ENCODE measurements at regions not wholly inside any gene's neighbourhood (a gene's known extent, or its start where the extent isn't known, plus 50 kb on each side); places are given as distances from the start of the nearest gene placed in this dataset.

DNA sequence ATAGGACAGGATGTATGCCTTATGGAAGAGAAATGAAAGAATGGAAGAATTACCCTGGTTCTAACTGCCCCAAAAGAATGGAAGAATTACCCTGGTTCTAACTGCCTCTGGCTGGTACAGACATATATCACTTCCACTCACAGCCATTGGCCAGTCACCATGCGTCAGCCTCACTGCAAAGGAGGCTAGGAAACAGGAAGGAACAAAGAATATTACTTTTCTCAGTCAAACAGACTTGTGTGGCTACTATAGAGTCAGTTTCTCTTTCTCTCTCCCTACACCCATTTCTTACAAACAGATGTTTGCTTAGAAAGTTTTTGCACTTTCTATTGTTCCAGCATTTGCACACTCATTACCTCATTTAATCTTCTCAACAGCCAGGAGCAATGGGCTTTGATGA lies 1111.1 kb upstream of the KLHL29 start:
- no peak for ATAC-seq
- Mint-ChIP-seq H3K36me3 (no peaks in the 10 kb centered on the region), H3K4me3 (no peak overlapping the region), H3K9me3 (ENCODE audit: low read depth) (peaks cover 5% of the 10 kb centered on the region), H3K27me3 (no peaks in the 10 kb centered on the region), H3K27ac (no peak overlapping the region), H3K4me1 (no peaks in the 10 kb centered on the region)
- CTCF ChIA-PET, result no interaction called here
- DNase-seq, result no peak

DNA sequence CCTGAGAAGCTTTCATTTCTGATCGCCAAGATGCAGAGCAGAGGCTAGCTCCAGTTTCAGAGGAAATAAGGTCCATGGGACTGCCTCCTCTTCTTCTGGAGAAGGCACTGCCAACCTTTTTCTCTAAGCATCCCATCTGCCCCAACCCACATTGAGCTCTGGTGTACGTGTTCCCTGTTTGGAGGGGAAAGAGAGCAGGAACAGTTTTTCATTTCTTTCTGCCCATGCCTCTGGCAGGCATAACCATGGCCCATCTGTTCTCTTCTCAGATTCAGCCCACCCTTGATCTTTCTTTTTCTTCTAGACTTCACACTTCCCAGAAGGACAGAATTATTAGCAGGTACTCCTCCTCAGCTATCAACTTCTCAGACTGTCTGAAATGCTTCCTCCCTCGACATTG lies 1110.3 kb upstream of the KLHL29 start:
- Mint-ChIP-seq H3K27me3 (no peaks in the 10 kb centered on the region), H3K4me3 (no peak overlapping the region), H3K36me3 (no peaks in the 10 kb centered on the region), H3K9me3 (ENCODE audit: low read depth) (peaks cover 5% of the 10 kb centered on the region), H3K4me1 (no peaks in the 10 kb centered on the region), H3K27ac (no peak overlapping the region)
- CTCF ChIA-PET, result no interaction called here
- DNase-seq, result no peak
- ATAC-seq, result no peak

- ATAC-seq, result no peak
- Mint-ChIP-seq H3K27me3 (no peaks in the 10 kb centered on the region), H3K27ac (no peak overlapping the region), H3K9me3 (ENCODE audit: low read depth) (peaks cover 5% of the 10 kb centered on the region), H3K4me1 (no peaks in the 10 kb centered on the region), H3K36me3 (no peaks in the 10 kb centered on the region), H3K4me3 (no peak overlapping the region)
- no peak for DNase-seq
- CTCF ChIA-PET, result no interaction called here
These were observed 1108.3 kb upstream of the KLHL29 start for GRCh38 chr2:22276696-22277095.

- H3K36me3 Mint-ChIP-seq, result no peaks in the 10 kb centered on the region
- H3K4me1 Mint-ChIP-seq, result no peaks in the 10 kb centered on the region
- no peaks in the 10 kb centered on the region for H3K27me3 Mint-ChIP-seq
- peaks cover 3% of the 10 kb centered on the region for H3K9me3 Mint-ChIP-seq (ENCODE audit: low read depth)
- CTCF ChIA-PET, result no interaction called here
- no peak for ATAC-seq
- no peak overlapping the region for H3K27ac Mint-ChIP-seq
- H3K4me3 Mint-ChIP-seq, result no peak overlapping the region
- no peak for DNase-seq
These were observed 1105.4 kb upstream of the KLHL29 start for GRCh38 chr2:22279541-22279940.

- no peak overlapping the region for H3K27ac Mint-ChIP-seq
- no peak for ATAC-seq
- H3K9me3 Mint-ChIP-seq (ENCODE audit: low read depth), result peaks cover 3% of the 10 kb centered on the region
- CTCF ChIA-PET, result no interaction called here
- no peaks in the 10 kb centered on the region for H3K4me1 Mint-ChIP-seq
- H3K4me3 Mint-ChIP-seq, result no peak overlapping the region
- no peaks in the 10 kb centered on the region for H3K36me3 Mint-ChIP-seq
- no peak for DNase-seq
- no peaks in the 10 kb centered on the region for H3K27me3 Mint-ChIP-seq
These were observed 1103.9 kb upstream of the KLHL29 start for GRCh38 chr2:22281033-22281432.

DNA sequence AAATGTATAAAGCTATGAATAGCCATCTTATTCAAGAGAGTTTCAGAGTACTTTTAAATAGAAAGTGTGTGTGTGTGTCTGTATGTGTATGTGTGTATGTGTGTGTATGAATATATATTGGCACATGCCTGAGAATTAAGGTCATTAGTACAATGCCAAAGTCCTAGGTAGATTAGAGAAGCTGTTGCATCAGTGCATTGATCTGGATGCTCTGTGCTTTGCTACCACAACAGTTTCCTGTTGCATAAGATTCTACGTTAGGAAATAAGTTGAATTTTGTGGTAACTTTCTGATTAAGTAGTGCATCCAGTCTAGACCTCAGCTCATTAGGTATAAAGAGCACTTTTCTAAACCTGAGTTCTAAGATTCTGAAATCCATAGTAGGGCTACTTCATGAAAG lies 1102.8 kb upstream of the KLHL29 start:
- H3K27ac Mint-ChIP-seq, result no peak overlapping the region
- H3K36me3 Mint-ChIP-seq, result no peaks in the 10 kb centered on the region
- no peaks in the 10 kb centered on the region for H3K27me3 Mint-ChIP-seq
- peaks cover 3% of the 10 kb centered on the region for H3K9me3 Mint-ChIP-seq (ENCODE audit: low read depth)
- no peak overlapping the region for H3K4me3 Mint-ChIP-seq
- ATAC-seq, result no peak
- no peaks in the 10 kb centered on the region for H3K4me1 Mint-ChIP-seq
- DNase-seq, result no peak
- CTCF ChIA-PET, result no interaction called here

GRCh38 chr2:22282916-22283315 lies 1102.1 kb upstream of the KLHL29 start:
- ATAC-seq (no peak), DNase-seq (no peak)
- CTCF ChIA-PET, result no interaction called here
- H3K9me3 Mint-ChIP-seq (ENCODE audit: low read depth), result peaks cover 3% of the 10 kb centered on the region
- no peak overlapping the region for H3K27ac Mint-ChIP-seq
- H3K27me3 Mint-ChIP-seq, result no peaks in the 10 kb centered on the region
- no peaks in the 10 kb centered on the region for H3K36me3 Mint-ChIP-seq
- no peak overlapping the region for H3K4me3 Mint-ChIP-seq
- H3K4me1 Mint-ChIP-seq, result no peaks in the 10 kb centered on the region

DNA sequence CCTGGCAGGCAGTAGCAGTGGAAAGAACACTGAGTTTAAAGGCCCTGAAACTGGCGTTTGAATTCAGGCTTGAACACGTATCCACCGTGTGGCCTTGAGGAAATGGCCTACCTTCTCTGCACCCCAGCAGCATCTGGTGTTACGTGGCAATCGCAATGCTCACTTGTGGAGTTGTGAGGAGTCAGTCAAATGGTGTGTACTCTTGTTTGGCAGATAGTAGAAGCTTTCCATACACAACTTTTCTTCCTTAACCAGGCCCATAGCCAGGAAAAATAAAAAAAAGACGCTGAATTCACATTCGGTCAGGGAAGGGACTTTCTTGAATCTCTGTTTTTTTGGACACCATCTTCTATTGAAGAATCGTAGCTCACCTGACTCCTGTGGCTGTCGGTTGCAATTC lies 1101.5 kb upstream of the KLHL29 start:
- DNase-seq (no peak), ATAC-seq (no peak)
- Mint-ChIP-seq H3K4me3 (no peak overlapping the region), H3K27me3 (no peaks in the 10 kb centered on the region), H3K4me1 (no peaks in the 10 kb centered on the region), H3K9me3 (ENCODE audit: low read depth) (peaks cover 3% of the 10 kb centered on the region), H3K27ac (no peak overlapping the region), H3K36me3 (no peaks in the 10 kb centered on the region)
- CTCF ChIA-PET, result no interaction called here

DNA sequence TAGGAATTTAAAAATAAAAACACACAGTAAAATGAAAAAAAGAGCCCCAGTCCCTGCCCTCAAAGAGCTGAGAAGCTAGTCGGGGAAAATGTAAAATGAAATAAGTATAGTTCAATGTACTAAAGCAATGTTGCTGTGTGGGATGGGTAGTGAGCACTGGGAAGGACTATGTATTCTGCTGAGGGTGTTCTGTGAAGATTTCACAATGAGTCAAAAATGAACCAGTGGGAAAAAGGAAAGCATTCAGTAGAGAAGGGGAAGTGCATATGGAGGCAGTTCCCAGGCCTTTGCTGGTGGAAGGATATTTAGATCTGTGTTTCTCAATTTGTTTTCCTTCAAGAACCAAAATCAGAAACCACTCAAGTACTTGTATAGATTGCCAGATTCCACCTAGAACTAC lies 1094.7 kb upstream of the KLHL29 start:
- H3K27ac Mint-ChIP-seq, result no peak overlapping the region
- DNase-seq, result no peak
- peaks cover 3% of the 10 kb centered on the region for H3K9me3 Mint-ChIP-seq (ENCODE audit: low read depth)
- CTCF ChIA-PET, result no interaction called here
- H3K4me3 Mint-ChIP-seq, result no peak overlapping the region
- ATAC-seq, result no peak
- no peaks in the 10 kb centered on the region for H3K4me1 Mint-ChIP-seq
- no peaks in the 10 kb centered on the region for H3K36me3 Mint-ChIP-seq
- H3K27me3 Mint-ChIP-seq, result no peaks in the 10 kb centered on the region

DNA sequence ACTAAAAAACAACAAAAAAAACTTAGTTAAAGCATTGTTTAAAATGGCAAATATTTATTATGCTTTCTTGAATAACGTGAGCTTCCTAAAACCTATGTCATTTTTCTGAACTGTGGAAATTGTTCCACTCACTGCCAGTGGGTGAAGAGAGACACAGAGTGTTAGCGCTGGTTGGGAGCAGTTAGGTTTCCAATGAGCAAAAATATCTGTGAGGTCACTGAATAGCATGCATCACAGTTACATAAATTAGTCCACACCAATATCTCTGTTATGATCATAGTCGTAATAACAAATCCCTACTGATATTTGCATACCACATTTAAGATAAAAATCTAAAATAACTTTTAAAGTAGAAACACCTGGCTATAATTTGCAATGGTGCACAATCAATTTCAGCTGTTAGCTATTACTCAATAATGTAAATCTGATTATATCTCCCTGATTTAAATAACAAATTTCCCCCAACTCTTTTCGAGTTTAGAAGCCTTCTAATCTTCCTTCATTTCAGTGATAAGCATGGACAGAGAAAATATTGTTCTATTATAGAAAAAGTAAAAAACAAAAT lies 1094.0 kb upstream of the KLHL29 start:
- Mint-ChIP-seq H3K4me3 (no peak overlapping the region), H3K36me3 (no peaks in the 10 kb centered on the region), H3K27me3 (no peaks in the 10 kb centered on the region), H3K4me1 (no peaks in the 10 kb centered on the region), H3K27ac (no peak overlapping the region), H3K9me3 (ENCODE audit: low read depth) (peaks cover 3% of the 10 kb centered on the region)
- DNase-seq (no peak), ATAC-seq (no peak)
- CTCF ChIA-PET, result no interaction called here

- H3K27ac Mint-ChIP-seq, result no peak overlapping the region
These were observed 1083.8 kb upstream of the KLHL29 start for GRCh38 chr2:22301228-22301627.

DNA sequence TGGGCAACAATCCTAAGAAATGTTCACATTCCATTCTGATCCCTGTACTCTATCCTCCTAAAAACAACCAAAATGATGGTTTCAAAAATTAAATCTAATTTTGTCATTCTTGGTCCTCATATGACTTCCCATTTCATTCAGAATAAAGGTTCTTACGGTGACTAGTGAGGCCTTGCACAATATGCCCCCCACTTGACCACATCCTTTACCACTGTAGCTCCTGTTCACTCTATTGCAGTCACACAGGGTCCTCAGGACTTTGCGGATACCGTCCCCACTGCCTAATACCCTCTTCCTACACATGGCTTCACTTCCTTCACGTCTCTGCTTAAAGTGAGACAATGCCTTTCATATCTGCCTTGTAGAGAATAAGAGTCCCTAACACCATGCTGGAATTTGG lies 1058.7 kb upstream of the KLHL29 start:
- H3K36me3 Mint-ChIP-seq, result peaks cover 1% of the 10 kb centered on the region
- no peak overlapping the region for H3K4me3 Mint-ChIP-seq
- DNase-seq (no peak), ATAC-seq (no peak)
- no peaks in the 10 kb centered on the region for H3K27me3 Mint-ChIP-seq
- no peak overlapping the region for H3K27ac Mint-ChIP-seq
- CTCF ChIA-PET, result no interaction called here
- H3K4me1 Mint-ChIP-seq, result no peaks in the 10 kb centered on the region
- peaks cover 11% of the 10 kb centered on the region for H3K9me3 Mint-ChIP-seq (ENCODE audit: low read depth)

More at GRCh38 chr2:22301228-22301627, 1083.8 kb upstream of the KLHL29 start:
- Mint-ChIP-seq H3K27me3 (no peaks in the 10 kb centered on the region), H3K9me3 (ENCODE audit: low read depth) (peaks cover 6% of the 10 kb centered on the region), H3K4me1 (no peaks in the 10 kb centered on the region), H3K4me3 (no peak overlapping the region), H3K36me3 (no peaks in the 10 kb centered on the region)
- CTCF ChIA-PET, result no interaction called here
- DNase-seq (no peak), ATAC-seq (no peak)

- Mint-ChIP-seq H3K27me3 (no peaks in the 10 kb centered on the region), H3K27ac (no peak overlapping the region), H3K4me3 (no peak overlapping the region), H3K4me1 (no peaks in the 10 kb centered on the region), H3K9me3 (ENCODE audit: low read depth) (peaks cover 10% of the 10 kb centered on the region), H3K36me3 (peaks cover 1% of the 10 kb centered on the region)
- CTCF ChIA-PET, result no interaction called here
- no peak for DNase-seq
- no peak for ATAC-seq
These were observed 1055.5 kb upstream of the KLHL29 start for GRCh38 chr2:22329211-22330154.

DNA sequence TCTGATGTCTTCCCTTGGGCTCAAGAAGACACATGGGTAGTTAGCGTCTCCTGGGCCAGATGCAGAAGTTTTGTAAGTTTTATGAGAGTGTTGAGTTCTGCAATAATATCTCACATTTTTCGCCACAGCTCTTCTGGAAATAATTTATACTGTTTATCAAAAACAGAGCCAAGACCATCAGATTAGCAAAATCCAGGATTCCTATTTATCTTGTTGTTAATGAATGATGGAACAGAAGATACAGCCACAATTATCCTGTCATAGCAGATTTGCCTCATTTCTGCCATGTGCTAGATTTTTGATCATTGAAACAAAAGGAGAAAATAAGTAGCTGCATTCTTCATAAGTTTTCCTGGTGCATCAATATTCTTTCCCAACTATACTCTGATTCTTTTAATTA lies 1048.6 kb upstream of the KLHL29 start:
- H3K4me1 Mint-ChIP-seq, result no peaks in the 10 kb centered on the region

More for the DNA sequence above, 1048.6 kb upstream of the KLHL29 start:
- H3K36me3 Mint-ChIP-seq, result no peaks in the 10 kb centered on the region
- CTCF ChIA-PET, result no interaction called here
- DNase-seq (no peak), ATAC-seq (no peak)
- H3K9me3 Mint-ChIP-seq (ENCODE audit: low read depth), result peaks cover 8% of the 10 kb centered on the region
- no peak overlapping the region for H3K4me3 Mint-ChIP-seq
- no peak overlapping the region for H3K27ac Mint-ChIP-seq
- no peaks in the 10 kb centered on the region for H3K27me3 Mint-ChIP-seq

Measured in activated CD8-positive, alpha-beta memory T cell treated with anti-CD3 and anti-CD28 coated beads, Interleukin-2, amount 10 ng/mL, durations not matched to agents 7 days and 5 days (primary cell).